B cell (primary cell): ENCODE measurements at regions not wholly inside any gene's neighbourhood (a gene's known extent, or its start where the extent isn't known, plus 50 kb on each side); places are given as distances from the start of the nearest gene placed in this dataset.

Experiments used
- ATAC-seq: fragments of 200-7000 bp; cut with Tn5 transposase; one replicate; pipeline ENCODE4 v1.10.0; 2021; ENCODE audit warnings: low read depth, mild to moderate bottlenecking, moderate number of reproducible peaks, moderate library complexity
- CTCF ChIA-PET: fragments of 350-600 bp; sonication (Branson Sonifier 250); formaldehyde crosslinking; loops from one replicate; lab custom pipeline; 2021; ENCODE audit warnings: antibody characterized with exemption, inconsistent platforms; lab: Charles Lee
- POLR2A ChIA-PET: fragments of 350-600 bp; sonication (Branson Sonifier 250); formaldehyde crosslinking; loops from one replicate; lab custom pipeline; 2021; ENCODE audit warnings: antibody characterized with exemption; lab: Charles Lee
- DNase-seq: peaks from one replicate; pipeline ENCODE4 v3.0.0; 2013
- H2AFZ ChIP-seq: 2 replicates; pipeline ENCODE4 v1.6.1; 2012; ENCODE audit warnings: mild to moderate bottlenecking, low read depth, low read length; ENCODE audit not compliant: insufficient read depth, poor library complexity, severe bottlenecking
- H3K27ac ChIP-seq, 2 donors: 1 replicate in 1 of 2; 2 replicates in 1 of 2; pipeline ENCODE4 v1.5.1; 2012 to 2013; ENCODE audit warnings: low read length in 2 of 2, mild to moderate bottlenecking in 2 of 2, moderate library complexity in 1 of 2
- H3K27me3 ChIP-seq, 4 experiments: fragments of 200-600 bp in 1 of 4; sonication (generic) in 1 of 4; replicated peaks in 1 of 4; 1 replicate in 2 of 4; 2 replicates in 2 of 4; pipeline versions ENCODE4 v1.6.1 to v1.7.0; 2013 to 2016; ENCODE audit warnings: low read length in 3 of 4, mild to moderate bottlenecking in 2 of 4, mixed read lengths in 1 of 4, moderate library complexity in 1 of 4; ENCODE audit not compliant: insufficient read depth in 4 of 4, control insufficient read depth in 3 of 4; ENCODE audit errors: control extremely low read depth in 1 of 4
- H3K36me3 ChIP-seq, 2 experiments: replicated peaks in 1 of 2; 1 replicate in 1 of 2; 2 replicates in 1 of 2; pipeline versions ENCODE4 v1.6.1 to v1.7.1; 2013; ENCODE audit warnings: low read length in 1 of 2; ENCODE audit not compliant: insufficient read depth in 2 of 2, control insufficient read depth in 1 of 2; ENCODE audit errors: control extremely low read depth in 1 of 2, extremely low read depth in 1 of 2
- H3K4me1 ChIP-seq, 2 donors: fragments of 200-600 bp in 1 of 2; sonication (generic) in 1 of 2; 1 replicate in 1 of 2; 2 replicates in 1 of 2; pipeline versions ENCODE4 v1.5.1 to v1.6.1; 2013 to 2017; ENCODE audit warnings: low read length in 2 of 2; ENCODE audit not compliant: control insufficient read depth in 2 of 2, insufficient read depth in 2 of 2
- H3K4me2 ChIP-seq: replicated peaks from 2 replicates; pipeline ENCODE3; 2012; ENCODE audit warnings: mild to moderate bottlenecking, low read depth, low read length; ENCODE audit not compliant: poor library complexity, severe bottlenecking
- H3K4me3 ChIP-seq, 5 experiments: fragments of 200-600 bp in 1 of 5; sonication (generic) in 1 of 5; 1 replicate in 3 of 5; 2 replicates in 2 of 5; pipeline versions ENCODE4 v1.5.1 to v1.7.0; 2011 to 2016; ENCODE audit warnings: low read length in 4 of 5, mild to moderate bottlenecking in 4 of 5, low read depth in 2 of 5, control low read depth in 1 of 5, moderate library complexity in 1 of 5; ENCODE audit not compliant: insufficient read depth in 1 of 5; ENCODE audit errors: control extremely low read depth in 1 of 5, extremely low read depth in 1 of 5
- H3K79me2 ChIP-seq: fragments of 200-600 bp; sonication (generic); one replicate; pipeline ENCODE4 v1.6.0; 2016; ENCODE audit warnings: low read length; ENCODE audit not compliant: control insufficient read depth, insufficient read depth
- H3K9ac ChIP-seq: fragments of 200-600 bp; sonication (generic); 2 replicates; pipeline ENCODE4 v1.6.1; 2017; ENCODE audit warnings: mild to moderate bottlenecking, low read length, moderate library complexity
- H3K9me3 ChIP-seq, 3 donors: one replicate each; pipeline versions ENCODE4 v1.6.1 to v1.7.1; 2013; ENCODE audit warnings: low read length in 2 of 3; ENCODE audit not compliant: control insufficient read depth in 2 of 3, insufficient read depth in 1 of 3; ENCODE audit errors: control extremely low read depth in 1 of 3
- H4K20me1 ChIP-seq: 2 replicates; pipeline ENCODE4 v1.6.0; 2012; ENCODE audit warnings: mild to moderate bottlenecking, low read length; ENCODE audit not compliant: insufficient read depth, control insufficient read depth, poor library complexity, severe bottlenecking
- H3K27ac Mint-ChIP-seq: one replicate; pipeline ENCODE4 v1.8.0; 2021; ENCODE audit warnings: mixed read lengths
- H3K27me3 Mint-ChIP-seq: one replicate; pipeline ENCODE4 v1.8.0; 2021; ENCODE audit warnings: mixed read lengths
- H3K4me1 Mint-ChIP-seq: one replicate; pipeline ENCODE4 v1.8.0; 2021; ENCODE audit warnings: mixed read lengths
- H3K4me3 Mint-ChIP-seq: one replicate; pipeline ENCODE4 v1.8.0; 2021; ENCODE audit warnings: mixed read lengths
- H3K9me3 Mint-ChIP-seq: one replicate; pipeline ENCODE4 v1.8.0; 2022; ENCODE audit warnings: mixed read lengths; ENCODE audit not compliant: insufficient read depth
- CTCF ChIP-seq: fragments of 200-600 bp; IDR thresholded peaks from one replicate; pipeline ENCODE4 v1.8.0; 2022; ENCODE audit warnings: antibody characterized with exemption, mild to moderate bottlenecking
- EZH2 ChIP-seq: IDR thresholded peaks from 2 replicates; pipeline ENCODE4 v1.6.1; 2012; ENCODE audit warnings: borderline replicate concordance, low read depth, mild to moderate bottlenecking, moderate library complexity, low read length; ENCODE audit not compliant: insufficient read depth, poor library complexity, severe bottlenecking
- WGBS: methylation state at CpG from one replicate; pipeline ENCODE4 v1.1.5; 2013; ENCODE audit warnings: missing lambda C conversion rate; ENCODE audit not compliant: insufficient coverage; 5-methylcytosine and 5-hydroxymethylcytosine counted together
- intact Hi-C: fragments of 100-400 bp; cut with micrococcal nuclease; formaldehyde crosslinking; loops from one replicate; pipeline ENCODE4 v1.10.0; 2022

GRCh38 chr3:116561529-116561928, 116.2 kb upstream of the LSAMP start:
- Mint-ChIP-seq H3K27ac (no peak overlapping the region), H3K4me3 (no peak overlapping the region), H3K27me3 (no peaks in the 10 kb centered on the region), H3K9me3 (no peaks in the 10 kb centered on the region), H3K4me1 (no peaks in the 10 kb centered on the region)
- no peaks in the 10 kb centered on the region for H3K27me3 ChIP-seq
- CTCF ChIA-PET = no interaction called here
- ATAC-seq (no peak), DNase-seq (no peak)
- TF ChIP-seq EZH2 = no peak
- no peak for TF ChIP-seq CTCF
- no peak overlapping the region for H3K4me2 ChIP-seq
- no peak overlapping the region for H3K4me3 ChIP-seq
- no peaks in the 10 kb centered on the region for H3K79me2 ChIP-seq
- no peaks in the 10 kb centered on the region for H3K9me3 ChIP-seq
- intact Hi-C loops = no loop called here
- H3K27ac ChIP-seq = no peak overlapping the region
- no peaks in the 10 kb centered on the region for H3K36me3 ChIP-seq
- no CpG with 5 or more reads among the region's 3 CpGs for WGBS
- H4K20me1 ChIP-seq = no peaks in the 10 kb centered on the region
- no peaks in the 10 kb centered on the region for H3K4me1 ChIP-seq
- no peak overlapping the region for H3K9ac ChIP-seq
- H2AFZ ChIP-seq = no peak overlapping the region
- POLR2A ChIA-PET = no interaction called here

GRCh38 chr3:116563351-116563750, 118.1 kb upstream of the LSAMP start:
- Mint-ChIP-seq H3K27me3 (no peaks in the 10 kb centered on the region), H3K9me3 (no peaks in the 10 kb centered on the region), H3K4me1 (no peaks in the 10 kb centered on the region), H3K4me3 (no peak overlapping the region), H3K27ac (no peak overlapping the region)
- ATAC-seq (no peak), DNase-seq (no peak)
- no peak overlapping the region for H2AFZ ChIP-seq
- H3K79me2 ChIP-seq = no peaks in the 10 kb centered on the region
- CTCF ChIA-PET = no interaction called here
- POLR2A ChIA-PET = no interaction called here
- H4K20me1 ChIP-seq = no peaks in the 10 kb centered on the region
- no peak overlapping the region for H3K4me3 ChIP-seq
- no peaks in the 10 kb centered on the region for H3K9me3 ChIP-seq
- intact Hi-C loops = no loop called here
- no CpG with 5 or more reads among the region's 2 CpGs for WGBS
- H3K4me2 ChIP-seq = no peak overlapping the region
- no peaks in the 10 kb centered on the region for H3K4me1 ChIP-seq
- H3K9ac ChIP-seq = no peak overlapping the region
- no peaks in the 10 kb centered on the region for H3K36me3 ChIP-seq
- H3K27ac ChIP-seq = no peak overlapping the region
- H3K27me3 ChIP-seq = no peaks in the 10 kb centered on the region
- TF ChIP-seq CTCF (no peak), EZH2 (no peak)
